ENCODE measurements at regions not wholly inside any gene's neighbourhood (a gene's known extent, or its start where the extent isn't known, plus 50 kb on each side); places are given as distances from the start of the nearest gene placed in this dataset.

- no peak for DNase-seq (ENCODE audit: low read depth in 2 of 2)
Measured at GRCh38 chr12:75840994-75841355, 190.6 kb downstream of the PHLDA1 start.

GRCh38 chr12:75838309-75838708 is 193.3 kb downstream of the PHLDA1 start:
- DNase-seq (ENCODE audit: low read depth in 2 of 2): no peak

GRCh38 chr12:75837700-75838099 is 193.9 kb downstream of the PHLDA1 start:
- DNase-seq (ENCODE audit: low read depth in 2 of 2): no peak

- DNase-seq (ENCODE audit: low read depth in 2 of 2): no peak
Measured at GRCh38 chr12:75836533-75836932, 195.0 kb downstream of the PHLDA1 start.

GRCh38 chr12:75834591-75834990 is 197.0 kb downstream of the PHLDA1 start:
- DNase-seq (ENCODE audit: low read depth in 2 of 2): no peak

- no peak for DNase-seq (ENCODE audit: low read depth in 2 of 2)
Measured at GRCh38 chr12:75833268-75833667, 198.3 kb downstream of the PHLDA1 start.

GRCh38 chr12:75831402-75831801 is 200.2 kb downstream of the PHLDA1 start:
- no peak for DNase-seq (ENCODE audit: low read depth in 2 of 2)

- DNase-seq (ENCODE audit: low read depth in 2 of 2): no peak
Measured at GRCh38 chr12:75827061-75827460, 204.5 kb downstream of the PHLDA1 start.

- DNase-seq (ENCODE audit: low read depth in 2 of 2): no peak
Measured at GRCh38 chr12:75825686-75826085, 205.9 kb downstream of the PHLDA1 start.

GRCh38 chr12:75823475-75823874 is 208.1 kb downstream of the PHLDA1 start:
- no peak for DNase-seq (ENCODE audit: low read depth in 2 of 2)

GRCh38 chr12:75822416-75822815 is 209.2 kb downstream of the PHLDA1 start:
- DNase-seq (ENCODE audit: low read depth in 2 of 2): no peak

GRCh38 chr12:75820848-75821578 is 210.6 kb downstream of the PHLDA1 start:
- DNase-seq (ENCODE audit: low read depth in 2 of 2): no peak

GRCh38 chr12:75820071-75820470 is 211.5 kb downstream of the PHLDA1 start:
- DNase-seq (ENCODE audit: low read depth in 2 of 2): no peak

- no peak for DNase-seq (ENCODE audit: low read depth in 2 of 2)
Measured at GRCh38 chr12:75819512-75819911, 212.1 kb downstream of the PHLDA1 start.

GRCh38 chr12:75818863-75819262 is 212.7 kb downstream of the PHLDA1 start:
- no peak for DNase-seq (ENCODE audit: low read depth in 2 of 2)

- no peak for DNase-seq (ENCODE audit: low read depth in 2 of 2)
Measured at GRCh38 chr12:75816897-75817296, 214.7 kb downstream of the PHLDA1 start.

GRCh38 chr12:75815756-75816155 is 215.8 kb downstream of the PHLDA1 start:
- DNase-seq (ENCODE audit: low read depth in 2 of 2): no peak

GRCh38 chr12:75814851-75815754 is 216.5 kb downstream of the PHLDA1 start:
- DNase-seq (ENCODE audit: low read depth in 2 of 2): no peak

- DNase-seq (ENCODE audit: low read depth in 2 of 2): no peak
Measured at GRCh38 chr12:75813072-75813471, 218.5 kb downstream of the PHLDA1 start.

- no peak for DNase-seq (ENCODE audit: low read depth in 2 of 2)
Measured at GRCh38 chr12:75812271-75813018, 219.1 kb downstream of the PHLDA1 start.

- DNase-seq (ENCODE audit: low read depth in 2 of 2): no peak
Measured at GRCh38 chr12:75809746-75810145, 221.8 kb downstream of the PHLDA1 start.

GRCh38 chr12:75807494-75807893 is 224.1 kb downstream of the PHLDA1 start:
- no peak for DNase-seq (ENCODE audit: low read depth in 2 of 2)

Data from activated CD4-positive, alpha-beta T cell treated with anti-CD3 and anti-CD28 coated beads for 24 hours (primary cell).